ENCODE measurements at regions not wholly inside any gene's neighbourhood (a gene's known extent, or its start where the extent isn't known, plus 50 kb on each side); places are given as distances from the start of the nearest gene placed in this dataset.

DNA sequence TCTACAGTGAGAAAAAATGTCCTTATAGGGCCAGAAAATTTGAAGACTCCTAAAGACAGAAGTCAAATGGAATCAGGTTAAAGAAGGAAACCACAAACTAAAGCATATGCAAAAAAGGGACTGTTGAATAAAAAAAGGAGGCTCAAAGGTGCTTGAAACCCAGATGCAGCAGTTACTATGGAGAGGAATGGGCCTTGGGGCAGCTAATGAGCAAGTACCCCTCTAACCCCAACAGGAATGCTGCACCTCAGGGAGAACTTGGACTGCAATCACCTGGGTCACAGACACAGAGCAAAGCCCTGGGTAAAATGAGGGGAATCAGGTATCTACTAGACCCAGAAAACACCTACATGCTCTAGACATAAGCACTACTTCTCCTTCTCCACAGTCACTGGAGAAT, 313.9 kb downstream of the UBE3D start:
- no peaks in the 10 kb centered on the region for H3K4me1 Mint-ChIP-seq
- peaks cover 10% of the 10 kb centered on the region for H3K9me3 Mint-ChIP-seq
- H3K4me3 Mint-ChIP-seq, result no peak overlapping the region
- H3K36me3 Mint-ChIP-seq, result no peaks in the 10 kb centered on the region
- H3K27ac Mint-ChIP-seq, result no peak overlapping the region
- H3K27me3 Mint-ChIP-seq, result peaks cover 4% of the 10 kb centered on the region

DNA sequence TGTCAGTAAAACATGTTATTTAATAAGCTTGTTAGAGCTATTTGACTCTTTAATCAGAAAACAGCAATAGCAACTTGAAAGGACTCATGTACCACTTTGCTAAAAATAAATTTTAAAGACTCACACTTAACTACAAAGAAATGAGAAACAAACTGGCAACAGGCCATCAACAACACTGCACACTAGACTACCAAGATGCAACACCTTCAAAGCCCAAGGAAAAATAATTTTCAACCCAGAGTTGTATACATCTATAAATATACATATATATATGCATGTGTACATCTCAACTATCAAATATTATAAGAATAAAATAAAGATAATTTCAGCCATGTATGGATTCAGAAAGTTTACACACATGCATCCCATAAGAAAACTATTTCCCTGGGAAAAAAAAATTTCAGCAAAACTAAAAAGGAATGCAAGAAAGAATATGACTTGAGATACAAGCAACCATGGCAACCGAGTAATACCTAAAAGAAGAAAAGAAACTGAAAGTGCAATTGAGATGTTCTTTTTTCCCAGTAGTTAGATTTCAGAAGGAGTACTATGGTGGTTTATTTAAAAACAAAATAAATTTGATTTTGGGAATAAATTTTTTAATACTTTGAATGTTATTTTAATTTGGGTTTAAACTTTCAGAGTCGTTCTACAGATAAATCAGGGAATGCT, 303.8 kb downstream of the UBE3D start:
- H3K9me3 Mint-ChIP-seq, result no peaks in the 10 kb centered on the region

DNA sequence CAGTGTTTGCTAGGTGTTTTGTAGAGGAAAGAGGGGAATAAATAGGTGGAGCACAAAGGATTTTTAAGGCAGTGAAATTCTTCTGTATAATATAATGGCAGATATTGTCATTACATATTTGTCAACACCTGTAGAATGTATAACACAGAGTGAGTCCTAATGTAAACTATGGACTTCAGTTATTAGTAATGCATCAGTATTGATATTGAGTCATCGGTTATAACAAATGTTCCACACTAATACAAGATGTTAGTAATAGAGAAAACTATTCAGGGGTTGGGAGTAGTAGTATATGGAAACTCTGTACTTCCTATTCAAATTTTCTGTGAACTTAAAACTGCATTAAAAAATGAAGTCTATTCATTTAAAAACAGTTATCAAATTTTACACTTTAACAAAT, 299.2 kb downstream of the UBE3D start:
- H3K27ac Mint-ChIP-seq, result no peak overlapping the region
- H3K9me3 Mint-ChIP-seq, result no peaks in the 10 kb centered on the region
- H3K4me3 Mint-ChIP-seq, result no peak overlapping the region
- H3K36me3 Mint-ChIP-seq, result no peaks in the 10 kb centered on the region
- H3K4me1 Mint-ChIP-seq, result no peaks in the 10 kb centered on the region
- no peaks in the 10 kb centered on the region for H3K27me3 Mint-ChIP-seq

More for the DNA sequence above, 303.8 kb downstream of the UBE3D start:
- peaks cover 3% of the 10 kb centered on the region for H3K27me3 Mint-ChIP-seq
- H3K36me3 Mint-ChIP-seq, result no peaks in the 10 kb centered on the region
- H3K4me1 Mint-ChIP-seq, result no peaks in the 10 kb centered on the region
- H3K4me3 Mint-ChIP-seq, result no peak overlapping the region
- H3K27ac Mint-ChIP-seq, result no peak overlapping the region

DNA sequence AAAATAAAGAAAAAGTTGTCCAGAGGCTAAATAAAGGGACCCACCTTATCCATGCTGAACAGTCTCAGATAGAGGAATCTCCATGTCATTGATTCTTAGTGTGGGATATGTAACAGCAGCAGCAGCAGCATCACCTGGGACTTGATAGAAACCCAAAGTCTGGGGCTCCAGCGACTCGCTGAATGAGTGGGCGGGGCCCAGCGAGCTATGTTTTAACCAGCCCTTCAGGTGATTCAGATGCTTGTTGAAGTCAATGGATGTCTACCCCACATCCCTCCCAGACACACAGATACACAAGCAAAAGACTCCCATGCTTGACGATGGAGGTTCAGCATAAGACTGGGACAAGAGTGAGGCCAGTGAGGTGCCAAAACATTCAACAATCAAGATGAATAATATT, 298.6 kb downstream of the UBE3D start:
- no peaks in the 10 kb centered on the region for H3K4me1 Mint-ChIP-seq
- H3K27ac Mint-ChIP-seq, result no peak overlapping the region
- no peaks in the 10 kb centered on the region for H3K27me3 Mint-ChIP-seq
- no peak overlapping the region for H3K4me3 Mint-ChIP-seq
- no peaks in the 10 kb centered on the region for H3K36me3 Mint-ChIP-seq
- H3K9me3 Mint-ChIP-seq, result no peaks in the 10 kb centered on the region

GRCh38 chr6:82767447-82767846, 298.2 kb downstream of the UBE3D start:
- H3K9me3 Mint-ChIP-seq, result no peaks in the 10 kb centered on the region
- H3K27me3 Mint-ChIP-seq, result no peaks in the 10 kb centered on the region
- H3K4me3 Mint-ChIP-seq, result no peak overlapping the region
- no peaks in the 10 kb centered on the region for H3K36me3 Mint-ChIP-seq
- no peaks in the 10 kb centered on the region for H3K4me1 Mint-ChIP-seq
- no peak overlapping the region for H3K27ac Mint-ChIP-seq

GRCh38 chr6:82772851-82773717, 292.6 kb downstream of the UBE3D start:
- Mint-ChIP-seq H3K27me3 (peaks cover 4% of the 10 kb centered on the region), H3K27ac (no peak overlapping the region), H3K9me3 (no peaks in the 10 kb centered on the region), H3K4me3 (no peak overlapping the region), H3K4me1 (no peaks in the 10 kb centered on the region), H3K36me3 (no peaks in the 10 kb centered on the region)

DNA sequence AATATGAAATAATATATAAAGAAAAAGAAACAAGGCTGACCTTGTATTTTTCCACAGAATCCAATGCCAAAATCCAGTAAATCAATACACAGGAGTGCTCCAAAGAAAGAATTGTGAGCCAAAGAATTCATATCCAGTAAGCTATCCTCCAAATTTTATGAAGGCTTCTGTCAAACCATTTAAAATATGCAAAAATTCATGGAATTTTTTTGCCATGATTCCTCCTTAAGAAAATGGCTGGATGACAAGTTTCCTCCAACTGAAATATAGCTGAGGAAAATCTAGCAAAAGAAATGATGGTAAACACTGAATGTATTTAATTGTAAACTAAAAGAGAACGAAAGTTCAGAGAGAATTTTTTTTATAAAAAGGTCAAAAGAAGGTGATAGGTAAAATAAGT, 290.3 kb downstream of the UBE3D start:
- Mint-ChIP-seq H3K27ac (no peak overlapping the region), H3K4me1 (no peaks in the 10 kb centered on the region), H3K4me3 (no peak overlapping the region), H3K27me3 (peaks cover 5% of the 10 kb centered on the region), H3K9me3 (no peaks in the 10 kb centered on the region), H3K36me3 (no peaks in the 10 kb centered on the region)

DNA sequence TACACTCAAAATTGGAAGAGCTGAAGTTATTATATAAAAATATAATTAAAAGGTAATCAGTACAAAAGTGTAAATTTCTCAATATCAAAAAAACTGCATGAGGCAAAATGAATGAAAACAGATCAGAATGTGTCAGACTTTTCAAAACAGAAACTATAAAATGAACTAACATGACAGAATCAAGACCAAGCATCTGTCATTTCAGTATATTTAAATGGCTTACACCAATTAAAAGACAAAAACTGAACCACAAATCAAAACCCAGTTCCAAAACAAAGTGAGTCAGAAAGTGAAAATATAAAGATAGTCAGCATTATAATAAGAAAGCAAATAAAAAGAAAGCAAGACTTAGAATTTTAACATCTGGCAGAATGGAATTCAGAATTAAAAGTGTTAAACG, 289.7 kb downstream of the UBE3D start:
- no peaks in the 10 kb centered on the region for H3K4me1 Mint-ChIP-seq
- H3K9me3 Mint-ChIP-seq, result no peaks in the 10 kb centered on the region
- peaks cover 5% of the 10 kb centered on the region for H3K27me3 Mint-ChIP-seq
- H3K4me3 Mint-ChIP-seq, result no peak overlapping the region
- H3K27ac Mint-ChIP-seq, result no peak overlapping the region
- H3K36me3 Mint-ChIP-seq, result no peaks in the 10 kb centered on the region

DNA sequence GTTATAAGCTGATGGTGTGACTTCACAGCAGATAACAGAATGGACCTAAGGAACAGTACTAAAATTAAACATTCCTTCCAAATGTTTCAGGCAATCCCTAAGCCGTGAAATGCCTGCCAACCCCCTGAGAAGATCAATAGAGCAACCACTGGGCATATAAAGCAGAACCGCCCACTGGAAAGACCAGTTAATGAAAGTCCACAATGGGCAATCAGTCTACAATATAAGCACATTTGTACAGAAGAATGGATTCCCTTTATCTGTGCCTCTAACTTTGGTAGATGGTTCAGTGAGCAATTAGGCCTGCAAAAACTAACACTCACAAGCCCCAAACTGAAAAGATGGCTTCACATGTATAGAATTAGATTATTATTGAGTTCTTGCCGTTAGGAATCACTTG, 286.6 kb downstream of the UBE3D start:
- Mint-ChIP-seq H3K4me1 (no peaks in the 10 kb centered on the region), H3K36me3 (no peaks in the 10 kb centered on the region), H3K9me3 (no peaks in the 10 kb centered on the region), H3K27me3 (peaks cover 3% of the 10 kb centered on the region), H3K27ac (no peak overlapping the region), H3K4me3 (no peak overlapping the region)

GRCh38 chr6:82780334-82780733, 285.3 kb downstream of the UBE3D start:
- H3K27me3 Mint-ChIP-seq, result peaks cover 3% of the 10 kb centered on the region
- H3K4me1 Mint-ChIP-seq, result no peaks in the 10 kb centered on the region
- H3K36me3 Mint-ChIP-seq, result no peaks in the 10 kb centered on the region
- H3K4me3 Mint-ChIP-seq, result no peak overlapping the region
- H3K9me3 Mint-ChIP-seq, result no peaks in the 10 kb centered on the region
- H3K27ac Mint-ChIP-seq, result no peak overlapping the region

DNA sequence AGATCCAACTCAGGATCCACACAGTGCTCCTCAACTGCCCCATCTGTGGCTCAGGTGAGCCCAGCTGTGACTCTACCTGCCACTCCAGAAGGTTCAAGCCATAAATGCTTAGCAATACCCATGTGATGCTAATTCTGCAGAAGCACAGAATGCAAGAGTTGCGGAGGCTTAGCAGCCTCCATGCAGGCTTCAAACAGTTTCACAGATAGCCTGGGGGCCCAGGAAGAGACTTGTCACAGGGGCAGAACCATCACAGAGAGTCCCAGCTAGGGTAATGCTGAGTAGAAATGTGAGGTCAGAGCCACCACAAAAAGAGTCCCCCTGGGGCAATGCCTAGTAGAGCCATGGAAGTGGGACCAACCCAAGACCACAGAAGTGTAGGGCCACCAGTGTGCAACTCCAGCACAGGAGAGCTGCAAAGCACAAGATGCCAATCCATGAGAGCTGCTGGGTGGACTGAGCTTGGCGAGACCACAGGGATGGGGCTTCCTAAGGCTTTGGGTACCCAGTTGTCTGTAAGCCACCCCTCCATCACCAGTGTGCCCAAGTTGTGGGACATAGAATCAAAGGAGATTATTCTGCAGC, 283.9 kb downstream of the UBE3D start:
- Mint-ChIP-seq H3K36me3 (no peaks in the 10 kb centered on the region), H3K4me1 (no peaks in the 10 kb centered on the region), H3K4me3 (no peak overlapping the region), H3K27me3 (peaks cover 3% of the 10 kb centered on the region), H3K27ac (no peak overlapping the region), H3K9me3 (no peaks in the 10 kb centered on the region)

- Mint-ChIP-seq H3K9me3 (no peaks in the 10 kb centered on the region), H3K27me3 (peaks cover 3% of the 10 kb centered on the region), H3K4me1 (no peaks in the 10 kb centered on the region), H3K36me3 (no peaks in the 10 kb centered on the region), H3K4me3 (no peak overlapping the region), H3K27ac (no peak overlapping the region)
These were observed 281.9 kb downstream of the UBE3D start for GRCh38 chr6:82783587-82784236.

DNA sequence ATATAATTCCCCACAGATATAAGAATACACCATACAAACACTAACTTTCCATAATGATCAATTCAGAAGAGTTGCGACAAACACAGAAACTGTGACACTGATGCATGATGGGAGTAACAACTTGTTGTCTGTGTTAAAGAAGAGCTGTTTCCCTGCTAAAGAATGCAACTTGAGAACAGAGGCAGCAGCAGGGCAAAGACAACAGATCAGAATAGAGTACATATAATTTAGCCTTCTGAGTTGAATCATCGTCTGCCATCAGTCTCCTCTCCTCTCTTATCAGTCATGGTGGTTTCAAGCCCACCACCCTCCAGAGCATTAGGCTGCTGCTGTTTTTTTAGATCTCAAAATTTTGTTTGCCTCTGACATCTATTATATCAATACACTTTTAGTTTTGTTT, 280.4 kb downstream of the UBE3D start:
- H3K36me3 Mint-ChIP-seq, result no peaks in the 10 kb centered on the region
- peaks cover 3% of the 10 kb centered on the region for H3K9me3 Mint-ChIP-seq
- no peak overlapping the region for H3K4me3 Mint-ChIP-seq
- H3K27ac Mint-ChIP-seq, result no peak overlapping the region
- H3K27me3 Mint-ChIP-seq, result peaks cover 1% of the 10 kb centered on the region
- H3K4me1 Mint-ChIP-seq, result no peaks in the 10 kb centered on the region

GRCh38 chr6:82786248-82786647, 279.4 kb downstream of the UBE3D start:
- H3K27me3 Mint-ChIP-seq, result peaks cover 1% of the 10 kb centered on the region
- no peaks in the 10 kb centered on the region for H3K4me1 Mint-ChIP-seq
- H3K27ac Mint-ChIP-seq, result no peak overlapping the region
- peaks cover 11% of the 10 kb centered on the region for H3K9me3 Mint-ChIP-seq
- H3K4me3 Mint-ChIP-seq, result no peak overlapping the region
- no peaks in the 10 kb centered on the region for H3K36me3 Mint-ChIP-seq

- H3K27ac Mint-ChIP-seq, result no peak overlapping the region
- peaks cover 1% of the 10 kb centered on the region for H3K9me3 Mint-ChIP-seq
- H3K27me3 Mint-ChIP-seq, result no peaks in the 10 kb centered on the region
- no peaks in the 10 kb centered on the region for H3K4me1 Mint-ChIP-seq
- no peaks in the 10 kb centered on the region for H3K36me3 Mint-ChIP-seq
- H3K4me3 Mint-ChIP-seq, result no peak overlapping the region
These were observed 269.7 kb downstream of the UBE3D start for GRCh38 chr6:82795940-82796339.

- no peaks in the 10 kb centered on the region for H3K9me3 Mint-ChIP-seq
- no peaks in the 10 kb centered on the region for H3K27me3 Mint-ChIP-seq
- peaks cover 3% of the 10 kb centered on the region for H3K36me3 Mint-ChIP-seq
- no peak overlapping the region for H3K27ac Mint-ChIP-seq
- H3K4me1 Mint-ChIP-seq, result no peaks in the 10 kb centered on the region
- H3K4me3 Mint-ChIP-seq, result no peak overlapping the region
These were observed 264.6 kb downstream of the UBE3D start for GRCh38 chr6:82801083-82801482.

Data from activated naive CD4-positive, alpha-beta T cell treated with anti-CD3 and anti-CD28 coated beads, Interleukin-2, amount 50 U/mL, for 24 hours (primary cell).